Aorta (tissue), 5 donors: ENCODE measurements at regions not wholly inside any gene's neighbourhood (a gene's known extent, or its start where the extent isn't known, plus 50 kb on each side); places are given as distances from the start of the nearest gene placed in this dataset.

Experiments
- ATAC-seq: fragments of 200-7000 bp; cut with Tn5 transposase; one replicate; pipeline ENCODE4 v1.9.1; 2022; ENCODE audit warnings: moderate library complexity; ENCODE audit not compliant: low FRiP score
- DNase-seq, 2 donors: peaks; one replicate each; pipeline ENCODE4 v3.0.0-alpha.2; 2020
- H3K27ac ChIP-seq, 2 donors: one replicate each; pipeline ENCODE4 v1.5.1; 2013; ENCODE audit warnings: low read length in 2 of 2, mild to moderate bottlenecking in 2 of 2, moderate library complexity in 2 of 2, control low read depth in 1 of 2, inconsistent platforms in 1 of 2, low read depth in 1 of 2
- H3K27me3 ChIP-seq, 2 donors: one replicate each; pipeline ENCODE4 v1.6.1; 2013; ENCODE audit warnings: control low read depth in 1 of 2, low read length in 1 of 2, mild to moderate bottlenecking in 1 of 2, moderate library complexity in 1 of 2; ENCODE audit not compliant: insufficient read depth in 2 of 2, control insufficient read depth in 1 of 2
- H3K36me3 ChIP-seq, 2 donors: one replicate each; pipeline ENCODE4 v1.6.1; 2013; ENCODE audit warnings: control low read depth in 1 of 2, low read length in 1 of 2, mild to moderate bottlenecking in 1 of 2; ENCODE audit not compliant: insufficient read depth in 2 of 2, control insufficient read depth in 1 of 2
- H3K4me1 ChIP-seq, 2 donors: one replicate each; pipeline ENCODE4 v1.6.1; 2013; ENCODE audit warnings: low read length in 2 of 2, control low read depth in 1 of 2, mild to moderate bottlenecking in 1 of 2, moderate library complexity in 1 of 2; ENCODE audit not compliant: insufficient read depth in 2 of 2, control insufficient read depth in 1 of 2
- H3K4me3 ChIP-seq, 2 donors: one replicate each; pipeline ENCODE4 v1.5.1; 2013; ENCODE audit warnings: low read length in 2 of 2, control low read depth in 1 of 2, mild to moderate bottlenecking in 1 of 2
- H3K9me3 ChIP-seq: one replicate; pipeline ENCODE4 v1.6.1; 2013; ENCODE audit warnings: mild to moderate bottlenecking, low read length; ENCODE audit not compliant: control insufficient read depth
- WGBS, 2 donors: extraction: QIAGEN DNeasy Blood & Tissue Kit; methylation state at CpG; one replicate each; pipeline ENCODE4 v1.1.7; 2013; 5-methylcytosine and 5-hydroxymethylcytosine counted together
- intact Hi-C, 2 donors: fragments of 100-400 bp; cut with DNase I; formaldehyde crosslinking; loops; one replicate each; pipeline versions ENCODE4 v1.14.2 to v1.15.0; 2022
- donor health status: healthy with polysubstance abuse.
- donor health status: Bipolar disorder and iron deficiency.
- donor health status: DM: no; HTN: no; CAD: no.
- donor health status: DM: no; HTN: no; CAD: no.
- donor health status: DM: yes; HTN: yes; CAD: no.

DNA sequence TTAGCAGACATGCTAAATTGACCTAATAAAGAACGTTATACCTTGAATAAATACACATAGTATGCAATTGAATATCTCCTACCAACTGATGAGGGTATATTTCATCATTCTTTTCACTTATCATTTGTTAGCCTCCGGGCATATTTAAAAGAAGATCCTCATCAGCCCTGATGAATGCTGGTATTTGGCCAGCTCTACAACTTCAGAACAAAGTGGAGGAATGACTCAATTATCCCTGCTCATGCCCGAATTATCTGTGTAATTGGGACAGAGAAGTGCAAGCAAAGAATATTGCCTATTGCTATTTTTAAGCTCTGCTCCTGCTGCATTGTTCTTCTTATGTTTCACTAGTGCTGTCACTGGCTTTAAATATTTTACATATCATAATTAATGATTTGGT, 622.1 kb downstream of the METTL15 start:
- WGBS, 2 donors = 79 to 83% methylated on average over 3 of the region's 3 CpGs
- ATAC-seq = no peak

DNA sequence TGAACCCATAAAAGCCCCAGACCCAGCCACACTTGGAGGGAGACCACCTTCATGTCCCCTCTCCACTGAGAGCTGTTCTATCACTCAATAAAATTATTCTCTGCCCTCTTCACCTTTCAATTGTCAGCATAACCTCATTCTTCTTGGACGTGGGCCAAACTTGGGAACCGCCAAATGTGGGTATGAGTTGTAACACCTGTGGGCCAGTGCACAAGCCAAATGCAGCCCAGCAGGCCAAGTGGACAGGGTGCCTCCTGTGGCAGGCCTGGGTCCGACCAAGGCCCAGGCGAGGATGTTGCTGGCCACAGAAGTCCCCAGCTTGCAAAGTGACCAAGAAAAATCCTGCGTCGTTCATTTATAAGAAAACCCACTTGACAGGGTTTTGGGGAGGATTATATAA, 621.2 kb downstream of the METTL15 start:
- H3K4me1 ChIP-seq = peaks cover 3 to 4% of the 10 kb centered on the region in 2 donors
- H3K4me3 ChIP-seq = no peak overlapping the region
- ATAC-seq (no peak), DNase-seq (no peak)
- intact Hi-C loops = no loop called here
- H3K36me3 ChIP-seq = no peaks in the 10 kb centered on the region
- H3K27ac ChIP-seq = no peak overlapping the region
- no peaks in the 10 kb centered on the region for H3K27me3 ChIP-seq
- no peaks in the 10 kb centered on the region for H3K9me3 ChIP-seq
- WGBS, 2 donors = 94 to 96% methylated on average over 6 of the region's 6 CpGs

More for the DNA sequence above, 622.1 kb downstream of the METTL15 start:
- no peaks in the 10 kb centered on the region for H3K9me3 ChIP-seq
- H3K27ac ChIP-seq = no peak overlapping the region
- no peaks in the 10 kb centered on the region for H3K27me3 ChIP-seq
- H3K4me3 ChIP-seq = no peak overlapping the region
- H3K4me1 ChIP-seq = peaks cover 3 to 4% of the 10 kb centered on the region in 2 donors
- no peaks in the 10 kb centered on the region for H3K36me3 ChIP-seq
- intact Hi-C loops = no loop called here
- no peak for DNase-seq

DNA sequence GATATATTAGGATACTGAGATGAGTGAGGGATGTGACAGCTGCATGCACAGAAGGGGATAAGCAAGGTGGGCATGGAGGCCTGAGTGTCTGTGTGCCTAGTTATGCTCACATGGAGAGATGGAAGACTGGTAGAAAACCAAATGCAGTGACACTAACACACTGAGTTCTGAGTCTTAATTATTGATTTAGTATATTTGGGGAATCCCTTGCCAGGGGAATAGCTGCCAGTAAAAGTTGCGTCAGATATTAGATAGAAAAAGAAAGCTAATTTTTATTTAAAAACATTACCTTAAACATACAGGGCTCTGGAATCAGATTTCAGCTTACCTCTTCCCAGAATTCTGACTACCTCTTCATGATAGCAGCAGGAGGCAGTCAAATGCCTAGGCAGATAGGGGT, 620.5 kb downstream of the METTL15 start:
- no peaks in the 10 kb centered on the region for H3K27me3 ChIP-seq
- no peak overlapping the region for H3K27ac ChIP-seq
- intact Hi-C loops = no loop called here
- ATAC-seq = no peak
- DNase-seq = no peak
- no peak overlapping the region for H3K4me3 ChIP-seq
- H3K36me3 ChIP-seq = no peaks in the 10 kb centered on the region
- WGBS, 2 donors = 72% methylated on average over 1 of the region's 1 CpG
- no peaks in the 10 kb centered on the region for H3K9me3 ChIP-seq
- H3K4me1 ChIP-seq = peaks cover 3 to 4% of the 10 kb centered on the region in 2 donors

DNA sequence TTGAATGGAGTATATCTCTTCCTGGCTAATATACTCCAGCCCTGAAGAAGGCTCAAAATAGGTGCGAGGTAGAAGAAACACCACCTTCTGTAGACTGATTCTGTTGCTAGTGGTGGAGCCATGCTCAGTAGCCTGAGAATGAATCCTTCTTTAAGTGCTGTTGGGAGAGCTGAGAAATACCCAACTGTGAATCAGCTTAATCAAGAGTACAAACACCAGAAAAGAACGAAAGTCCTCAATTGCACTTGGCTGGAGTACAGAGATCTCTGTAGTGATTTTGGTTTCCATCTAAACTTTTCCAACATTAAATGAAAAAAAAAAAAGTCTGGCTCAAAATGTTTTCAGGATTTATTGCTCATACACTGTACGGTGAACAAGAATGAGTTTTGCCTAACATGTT, 619.1 kb downstream of the METTL15 start:
- no peak for ATAC-seq
- intact Hi-C loops = no loop called here
- Histone ChIP-seq H3K4me3 (no peak overlapping the region), H3K36me3 (no peaks in the 10 kb centered on the region), H3K4me1 (peaks cover 3 to 4% of the 10 kb centered on the region in 2 donors), H3K27ac (peak overlapping the region in 1 of 2 donors; percentile 28), H3K9me3 (no peaks in the 10 kb centered on the region), H3K27me3 (no peaks in the 10 kb centered on the region)
- 24 to 32% methylated on average over 3 of the region's 3 CpGs for WGBS, 2 donors
- no peak for DNase-seq

DNA sequence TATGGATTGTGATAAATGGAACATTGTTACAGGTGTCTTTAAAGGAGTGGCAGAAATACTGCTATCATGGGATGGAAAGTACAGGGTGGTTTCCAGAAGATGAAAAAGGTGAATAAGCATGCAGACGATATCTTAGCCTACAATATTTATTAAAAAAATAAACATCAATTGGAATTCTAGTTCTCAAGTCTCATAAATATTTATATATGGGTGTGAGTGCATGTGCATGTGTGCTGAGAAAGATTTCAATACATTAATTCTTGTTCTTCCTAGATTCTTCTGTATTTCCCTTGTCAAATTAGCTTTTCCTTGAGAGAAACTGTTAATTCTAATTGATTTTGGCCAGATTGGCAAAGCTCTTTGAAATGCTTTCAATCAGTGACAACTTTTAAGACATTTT, 618.2 kb downstream of the METTL15 start:
- DNase-seq = no peak
- H3K27me3 ChIP-seq = no peaks in the 10 kb centered on the region
- WGBS, 2 donors = 36 to 51% methylated on average over 1 of the region's 1 CpG
- no peak for ATAC-seq
- peaks cover 3 to 4% of the 10 kb centered on the region in 2 donors for H3K4me1 ChIP-seq
- intact Hi-C loops = no loop called here
- no peak overlapping the region for H3K27ac ChIP-seq
- no peaks in the 10 kb centered on the region for H3K36me3 ChIP-seq
- H3K9me3 ChIP-seq = no peaks in the 10 kb centered on the region
- no peak overlapping the region for H3K4me3 ChIP-seq

DNA sequence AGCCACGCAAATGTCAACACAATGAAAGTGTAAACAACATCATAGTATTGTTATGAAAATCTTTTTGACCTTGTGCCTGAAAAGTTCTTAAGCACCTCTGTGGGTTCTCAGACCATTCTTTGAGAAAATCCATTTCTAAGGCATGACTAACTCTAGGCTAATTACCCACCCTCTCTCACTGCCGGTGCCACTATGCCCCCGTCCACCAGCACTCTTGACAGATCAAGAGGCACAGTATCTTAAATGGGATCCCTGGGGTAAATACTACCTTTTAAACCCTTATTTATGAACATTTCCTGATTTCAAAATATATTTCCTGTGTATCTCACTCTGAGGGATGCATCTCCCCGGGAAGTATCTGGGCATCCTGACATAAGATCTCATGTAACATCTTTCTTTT, 607.5 kb downstream of the METTL15 start:
- Histone ChIP-seq H3K9me3 (no peaks in the 10 kb centered on the region), H3K4me3 (no peak overlapping the region), H3K27ac (no peak overlapping the region), H3K4me1 (no peaks in the 10 kb centered on the region), H3K36me3 (no peaks in the 10 kb centered on the region), H3K27me3 (no peaks in the 10 kb centered on the region)
- ATAC-seq (no peak), DNase-seq (no peak)
- WGBS, 2 donors = 73 to 77% methylated on average over 4 of the region's 4 CpGs
- intact Hi-C loops = no loop called here

DNA sequence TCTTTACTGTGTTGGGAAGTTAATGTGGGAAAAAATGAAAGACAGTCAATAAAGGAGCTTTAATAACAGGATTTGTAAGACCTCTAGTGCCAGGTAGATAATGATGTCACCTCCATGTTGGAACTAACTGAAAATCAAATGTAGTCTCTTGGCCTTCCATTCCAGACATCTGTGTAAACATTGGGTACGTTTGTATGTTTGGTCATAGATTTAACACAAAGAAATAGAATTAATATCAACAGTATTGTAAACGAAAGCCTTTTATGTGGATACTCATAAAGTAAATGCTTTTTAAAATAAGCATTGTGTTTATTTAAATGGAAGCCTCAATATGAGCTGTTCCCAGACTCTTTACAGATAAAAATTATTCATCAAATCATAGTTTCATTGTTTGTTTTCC, 605.7 kb downstream of the METTL15 start:
- Histone ChIP-seq H3K36me3 (no peaks in the 10 kb centered on the region), H3K9me3 (no peaks in the 10 kb centered on the region), H3K4me1 (no peaks in the 10 kb centered on the region), H3K27me3 (no peaks in the 10 kb centered on the region), H3K4me3 (no peak overlapping the region), H3K27ac (no peak overlapping the region)
- no peak for DNase-seq
- intact Hi-C loops = no loop called here
- ATAC-seq = no peak
- WGBS, 2 donors = 62 to 68% methylated on average over 2 of the region's 2 CpGs

DNA sequence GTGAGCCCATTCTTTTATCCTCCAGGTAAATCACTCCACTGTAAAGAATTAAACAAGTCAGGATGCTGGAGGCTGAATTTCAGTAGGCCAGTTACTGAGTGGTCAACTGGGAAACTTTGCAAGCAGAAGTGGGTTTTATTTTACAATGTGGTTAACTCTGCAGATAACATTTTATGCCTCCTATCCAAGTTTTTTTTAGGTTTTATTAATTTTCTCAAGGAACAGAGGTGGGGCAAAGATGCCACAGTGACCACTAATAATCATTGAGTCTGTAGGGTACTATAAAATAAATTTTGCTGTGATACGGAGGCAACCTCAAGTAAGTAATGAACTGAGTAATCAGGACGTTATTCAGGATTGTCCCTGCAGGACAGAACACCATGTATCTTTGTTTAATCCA, 599.9 kb downstream of the METTL15 start:
- Histone ChIP-seq H3K4me1 (no peaks in the 10 kb centered on the region), H3K4me3 (no peak overlapping the region), H3K27me3 (no peaks in the 10 kb centered on the region), H3K27ac (no peak overlapping the region), H3K9me3 (no peaks in the 10 kb centered on the region), H3K36me3 (no peaks in the 10 kb centered on the region)
- no peak for ATAC-seq
- 84 to 91% methylated on average over 2 of the region's 2 CpGs for WGBS, 2 donors
- DNase-seq = no peak
- intact Hi-C loops = no loop called here

DNA sequence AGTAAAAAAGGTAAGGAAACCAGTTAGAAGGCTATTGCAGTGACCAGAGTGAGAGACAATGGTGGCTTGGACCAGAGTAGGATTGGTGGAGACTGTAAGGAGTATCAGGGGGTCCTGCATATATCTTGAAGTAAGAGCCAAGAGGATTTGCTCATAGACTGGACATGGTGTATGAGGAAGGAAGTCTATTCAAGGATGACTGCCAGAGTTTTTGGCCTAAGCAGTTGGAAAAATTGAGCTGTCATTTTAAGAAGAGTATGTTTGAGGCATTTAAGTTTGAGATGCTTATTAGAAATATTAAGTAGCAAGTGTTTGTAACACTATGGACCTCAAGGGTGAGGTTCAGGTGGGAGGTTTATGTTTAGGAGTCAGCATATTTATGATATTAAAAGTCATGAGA, 596.6 kb downstream of the METTL15 start:
- no peaks in the 10 kb centered on the region for H3K9me3 ChIP-seq
- H3K36me3 ChIP-seq = no peaks in the 10 kb centered on the region
- no peak for DNase-seq
- no peak for ATAC-seq
- H3K4me1 ChIP-seq = no peaks in the 10 kb centered on the region
- intact Hi-C loops = no loop called here
- no peak overlapping the region for H3K27ac ChIP-seq
- no peak overlapping the region for H3K4me3 ChIP-seq
- H3K27me3 ChIP-seq = no peaks in the 10 kb centered on the region
